Activated CD4-positive, alpha-beta T cell treated with anti-CD3 and anti-CD28 coated beads for 24 hours (primary cell): ENCODE measurements at regions not wholly inside any gene's neighbourhood (a gene's known extent, or its start where the extent isn't known, plus 50 kb on each side); places are given as distances from the start of the nearest gene placed in this dataset.

Source experiments
- DNase-seq, 2 donors: peaks; one replicate each; pipeline ENCODE4 v3.0.0-alpha.2; 2020; ENCODE audit warnings: low read depth in 2 of 2

DNA sequence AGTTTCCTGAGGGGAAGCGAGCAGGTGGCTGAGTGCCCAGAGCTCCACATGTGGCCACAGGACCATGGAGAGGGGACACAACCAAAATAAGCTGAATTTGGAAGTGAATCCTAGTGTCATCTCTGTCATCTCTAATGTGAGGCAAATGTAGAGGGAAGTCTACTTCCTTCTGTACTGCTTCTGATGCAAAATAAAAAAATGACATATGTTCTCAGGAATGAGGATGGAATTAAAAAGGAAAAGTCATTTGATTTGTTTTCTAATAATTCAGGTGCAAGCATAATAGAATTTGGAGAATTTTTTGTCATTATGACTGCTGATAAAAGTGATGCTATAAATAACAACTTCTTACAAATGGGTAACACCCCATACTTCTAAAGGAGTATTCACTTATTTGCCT is 59.5 kb upstream of the POU1F1 start:
- DNase-seq: no peak

DNA sequence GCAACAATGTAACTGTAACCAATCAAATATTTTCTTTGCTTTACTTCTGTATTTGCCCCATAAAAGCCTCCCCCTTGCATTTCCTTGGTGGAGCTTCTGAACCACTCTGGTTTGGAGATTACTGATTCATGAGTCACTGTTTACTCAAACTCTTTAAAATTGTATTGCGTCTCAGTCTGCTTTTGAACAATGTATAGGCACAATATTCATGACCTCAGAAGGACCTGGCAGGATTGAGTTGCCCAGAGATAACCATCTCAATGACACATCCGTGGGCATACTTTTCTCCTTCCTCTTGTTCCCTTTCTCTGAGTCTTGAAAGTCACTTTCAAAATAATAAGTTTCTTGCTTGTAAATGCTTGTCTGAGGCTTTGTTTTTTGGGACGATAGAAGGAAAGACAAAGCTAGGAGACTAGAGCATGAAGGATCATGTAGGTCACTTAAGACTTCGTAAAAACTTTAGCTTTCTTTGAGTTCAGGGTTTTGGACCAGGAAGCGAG is 57.1 kb upstream of the POU1F1 start:
- DNase-seq: no peak

DNA sequence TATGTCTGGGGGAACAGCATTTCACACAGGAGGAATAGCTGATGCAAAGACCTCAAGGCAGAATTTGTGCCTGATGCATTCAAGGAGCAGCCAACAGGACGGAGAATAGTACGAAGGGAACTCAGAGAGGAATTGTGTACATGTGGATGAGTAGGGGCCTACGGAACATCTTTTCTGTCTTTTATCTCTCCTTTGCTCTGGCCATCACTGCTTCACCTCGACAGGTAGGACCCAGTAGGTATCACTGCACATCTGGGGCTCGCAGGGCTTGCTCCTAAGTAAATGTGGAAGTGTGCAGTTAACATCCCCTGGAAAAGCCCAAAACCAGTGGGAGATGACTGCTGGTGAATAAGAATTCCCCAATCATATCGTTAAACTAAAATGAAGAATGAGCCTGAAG is 56.4 kb upstream of the POU1F1 start:
- DNase-seq: no peak

- DNase-seq: no peak
These were observed 52.7 kb upstream of the POU1F1 start for GRCh38 chr3:87329065-87329464.
